Cardiac septum (tissue), 1 donor: ENCODE measurements at regions not wholly inside any gene's neighbourhood (a gene's known extent, or its start where the extent isn't known, plus 50 kb on each side); places are given as distances from the start of the nearest gene placed in this dataset.

ENCODE experiments used
- DNase-seq: peaks from one replicate; pipeline ENCODE4 v3.0.0-alpha.2; 2020; ENCODE audit warnings: low spot score
- intact Hi-C: fragments of 100-400 bp; cut with DNase I; formaldehyde crosslinking; loops from one replicate; pipeline ENCODE4 v1.14.0; 2022
- donor health status: DM: no; HTN: no; CAD: no.

DNA sequence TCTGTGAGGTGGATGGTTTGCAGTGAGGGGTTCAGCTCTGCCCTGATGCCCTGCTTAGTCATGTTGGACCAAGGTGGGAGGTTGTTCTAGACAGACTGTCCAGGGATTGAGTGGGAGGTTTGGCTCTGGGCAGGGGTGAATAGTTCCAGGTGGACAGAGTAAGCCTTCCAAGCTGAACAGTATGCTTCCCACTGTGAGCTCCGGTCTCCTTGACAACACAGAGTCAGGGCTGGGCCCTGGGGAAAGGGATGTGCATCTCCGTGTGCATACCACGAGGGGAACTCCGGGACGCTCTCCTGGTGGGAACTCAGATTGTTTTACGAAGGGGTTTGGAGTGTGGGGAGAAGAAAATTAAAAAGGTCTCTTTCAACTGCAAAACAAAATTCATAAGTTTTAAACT lies 174.7 kb downstream of the DHX35 start:
- no peak for DNase-seq
- intact Hi-C loops, result no loop called here

DNA sequence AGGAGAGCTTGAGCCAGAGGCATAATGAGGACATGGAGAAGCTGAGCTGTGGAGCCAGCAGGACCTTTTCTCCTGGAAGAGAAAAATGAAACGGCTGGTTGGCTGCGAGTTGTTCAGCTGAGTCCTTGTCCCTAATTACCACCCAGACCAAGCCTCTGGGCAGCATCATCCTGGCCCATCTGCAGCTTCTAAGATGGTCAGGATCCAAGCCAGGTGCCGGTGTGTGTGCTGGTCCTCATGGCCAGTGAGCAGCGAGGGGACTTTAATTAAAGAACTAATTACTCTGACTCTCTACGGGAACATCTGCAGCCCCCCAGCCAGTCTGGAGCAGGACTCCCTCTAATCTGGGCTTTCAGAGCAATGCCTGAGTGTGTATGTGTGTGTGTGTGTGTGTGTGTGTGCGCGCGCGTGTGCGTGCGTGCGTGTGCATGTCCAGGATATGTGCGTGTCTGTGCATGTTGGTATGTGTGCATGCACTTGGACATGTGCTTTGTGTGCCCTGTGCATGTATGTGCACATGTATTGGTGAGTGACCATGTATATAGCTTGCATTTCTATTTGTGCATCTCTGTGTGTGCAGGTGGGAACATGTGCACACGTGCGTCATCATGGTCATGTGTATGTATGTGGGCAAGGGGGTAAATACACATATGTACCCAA lies 173.9 kb downstream of the DHX35 start:
- DNase-seq, result no peak
- intact Hi-C loops, result no loop called here

DNA sequence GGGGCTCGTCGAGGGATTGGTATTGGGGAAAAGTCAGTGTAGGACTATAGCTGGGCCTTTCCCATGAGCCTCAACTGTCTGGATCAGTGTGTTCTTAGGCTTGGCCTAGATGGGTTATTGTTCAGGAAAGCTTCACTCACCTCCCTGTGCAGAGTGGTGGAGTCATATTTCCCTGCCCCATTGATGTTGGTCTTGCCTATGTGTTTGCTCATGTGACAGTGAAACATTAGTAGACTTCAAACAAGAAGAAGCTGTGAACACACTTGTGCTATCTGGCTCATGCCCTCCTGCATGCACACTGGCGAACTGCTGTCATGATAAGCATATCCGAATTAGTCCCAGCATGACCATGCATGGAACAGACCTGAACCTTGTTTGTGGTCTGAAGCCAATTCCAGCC lies 171.1 kb downstream of the DHX35 start:
- DNase-seq, result no peak
- intact Hi-C loops, result no loop called here

DNA sequence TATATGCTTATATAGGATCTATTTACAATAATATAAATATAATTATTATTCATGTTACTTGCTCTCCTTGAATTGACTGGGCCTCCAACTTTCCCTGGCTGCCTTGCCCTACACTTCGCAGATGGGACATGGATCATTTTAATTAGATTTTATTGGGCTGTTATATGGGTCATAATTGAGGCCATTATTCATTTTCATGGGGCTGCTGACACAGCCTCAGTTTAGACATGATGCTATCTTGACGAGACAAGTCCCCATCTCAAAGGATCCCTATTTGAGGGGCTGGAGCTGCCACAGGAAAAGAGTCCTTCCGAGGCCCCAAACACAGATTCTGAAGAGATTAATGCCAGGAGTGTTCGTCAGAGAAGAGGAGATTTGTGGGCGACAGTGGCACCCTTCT lies 170.4 kb downstream of the DHX35 start:
- no peak for DNase-seq
- intact Hi-C loops, result no loop called here

DNA sequence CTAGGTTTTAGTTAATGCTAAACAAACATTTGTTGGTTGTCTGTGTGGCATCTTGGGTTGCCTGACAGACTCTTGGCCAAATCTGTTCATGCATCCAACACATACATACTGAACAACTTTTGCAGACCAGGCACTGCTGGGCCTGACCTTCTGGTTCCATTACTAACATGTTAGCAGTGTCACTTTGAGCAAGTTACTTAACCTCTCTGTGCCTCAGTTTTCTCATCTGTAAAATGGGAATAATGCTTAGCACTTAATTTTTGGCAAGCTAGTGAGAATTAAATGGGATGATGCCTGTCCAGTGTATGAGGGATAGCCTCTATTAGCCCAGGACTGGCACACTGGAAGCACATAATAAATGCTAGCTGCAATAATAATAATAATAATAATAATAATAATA lies 169.9 kb downstream of the DHX35 start:
- intact Hi-C loops, result no loop called here

DNA sequence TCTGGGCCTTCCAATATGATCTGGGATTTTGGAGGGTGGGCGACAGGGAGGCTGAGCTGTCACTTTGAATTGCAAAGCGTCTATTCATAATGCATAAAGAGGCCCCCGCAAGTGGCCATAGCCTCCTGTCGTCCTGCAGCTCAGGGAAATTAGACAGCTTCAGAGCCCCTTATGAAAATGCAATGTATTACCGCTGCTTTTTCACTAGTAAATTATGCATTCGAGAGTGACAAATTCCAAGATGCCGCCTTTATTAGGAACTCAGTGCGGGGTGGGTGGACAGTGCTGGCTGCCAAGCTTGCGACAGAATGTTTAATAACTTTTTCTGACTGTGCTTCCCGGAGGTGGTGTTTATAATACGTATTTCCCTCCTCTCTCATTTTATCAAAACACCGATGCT lies 168.5 kb downstream of the DHX35 start:
- DNase-seq, result no peak
- intact Hi-C loops, result no loop called here

More for the DNA sequence above, 169.9 kb downstream of the DHX35 start:
- no peak for DNase-seq

DNA sequence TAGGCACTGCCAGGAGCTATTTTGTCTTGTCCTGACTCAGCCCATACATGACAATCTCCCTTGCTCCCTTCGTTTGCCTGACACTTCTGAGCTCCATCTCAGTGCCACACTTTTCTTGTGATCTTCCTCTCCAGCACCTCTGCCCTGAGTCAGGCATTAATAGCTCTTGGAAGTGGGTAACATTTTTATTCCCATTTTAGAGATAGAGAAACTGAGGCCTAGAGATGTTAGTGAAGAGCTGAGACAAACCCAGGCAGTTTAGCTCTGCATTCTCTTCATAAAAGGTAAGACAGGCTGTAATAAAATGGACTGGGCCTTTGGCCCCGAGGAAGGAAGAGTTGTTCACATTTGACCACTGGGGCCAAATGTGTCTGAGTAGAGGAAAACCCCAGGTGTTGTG lies 167.4 kb downstream of the DHX35 start:
- DNase-seq, result peak; percentile 14
- intact Hi-C loops, result no loop called here

DNA sequence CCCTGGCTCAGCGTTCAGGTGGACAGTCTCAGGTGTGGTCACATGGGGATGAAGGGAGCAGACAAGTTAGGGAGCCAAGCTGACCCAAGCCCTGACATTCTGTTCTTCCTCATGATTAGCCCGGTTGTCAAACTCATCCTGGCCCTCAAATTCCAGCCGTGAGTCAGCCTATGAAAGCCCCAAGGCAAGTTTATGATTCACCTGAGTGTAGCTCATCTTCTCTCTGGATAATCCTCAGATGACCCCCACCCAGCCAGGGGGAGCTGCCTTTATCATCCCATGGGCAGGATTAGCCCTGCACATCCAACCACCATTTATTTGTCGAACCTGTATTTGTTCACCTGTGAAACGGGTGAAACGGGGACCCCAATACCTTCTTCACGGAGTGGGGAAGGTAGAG lies 161.9 kb downstream of the DHX35 start:
- DNase-seq, result no peak
- intact Hi-C loops, result no loop called here

DNA sequence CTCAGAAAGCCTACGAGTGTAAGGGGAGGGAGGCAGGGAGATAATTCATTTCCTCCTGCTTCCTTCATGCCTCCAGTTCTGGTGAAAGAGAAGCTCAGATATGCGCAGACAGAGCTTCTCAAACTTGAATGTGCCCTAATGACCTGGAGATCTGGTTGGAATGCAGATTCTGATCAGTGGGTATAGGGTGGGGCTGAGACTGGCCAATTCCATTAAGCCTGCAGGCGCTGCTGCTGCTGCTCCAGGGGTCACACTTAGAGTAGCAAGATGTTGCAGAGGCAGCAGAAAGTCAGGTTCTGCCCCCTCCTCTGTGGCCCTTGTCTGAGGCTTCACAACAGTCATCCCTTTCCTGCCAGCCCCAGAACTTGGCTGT lies 161.0 kb downstream of the DHX35 start:
- intact Hi-C loops, result no loop called here
- DNase-seq, result no peak

DNA sequence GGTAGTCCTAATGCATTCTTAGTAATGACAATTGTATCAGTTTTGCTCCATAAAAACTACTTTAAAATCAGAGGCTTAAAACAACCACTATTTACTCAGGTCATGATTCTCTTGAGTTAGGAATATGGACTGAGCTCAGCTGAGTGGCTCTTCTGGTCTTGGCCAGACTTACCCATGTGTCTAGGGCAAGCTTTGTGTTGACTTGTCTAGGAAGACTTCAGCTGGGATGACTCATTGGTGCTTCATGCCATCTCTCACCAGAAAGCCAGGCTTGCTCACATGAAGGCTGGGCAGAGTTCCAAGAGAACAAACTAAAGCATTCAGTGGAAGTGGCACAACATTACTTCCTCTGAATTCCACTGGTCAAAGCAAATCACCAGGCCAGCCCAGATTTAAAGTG lies 155.3 kb downstream of the DHX35 start:
- no peak for DNase-seq
- intact Hi-C loops, result no loop called here

DNA sequence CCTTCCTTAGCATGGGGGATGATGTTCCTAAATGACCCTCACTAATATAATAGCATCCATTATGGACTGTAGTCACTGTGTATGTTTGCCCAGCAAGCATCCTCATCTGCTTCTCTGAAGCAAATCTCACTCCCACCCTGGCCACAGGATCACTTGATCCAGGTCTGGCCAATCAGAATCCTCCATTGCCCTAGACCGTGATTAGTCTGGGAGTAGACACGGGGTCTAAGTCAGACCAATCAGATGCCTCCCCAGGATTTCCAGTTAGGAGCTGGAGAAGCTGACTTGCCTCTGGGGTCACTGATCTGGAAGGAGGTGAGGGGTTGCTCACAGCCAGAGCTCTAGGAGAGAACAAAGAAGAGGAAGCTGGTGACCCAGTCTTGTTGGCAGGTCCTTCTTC lies 153.9 kb downstream of the DHX35 start:
- intact Hi-C loops, result no loop called here
- DNase-seq, result no peak

DNA sequence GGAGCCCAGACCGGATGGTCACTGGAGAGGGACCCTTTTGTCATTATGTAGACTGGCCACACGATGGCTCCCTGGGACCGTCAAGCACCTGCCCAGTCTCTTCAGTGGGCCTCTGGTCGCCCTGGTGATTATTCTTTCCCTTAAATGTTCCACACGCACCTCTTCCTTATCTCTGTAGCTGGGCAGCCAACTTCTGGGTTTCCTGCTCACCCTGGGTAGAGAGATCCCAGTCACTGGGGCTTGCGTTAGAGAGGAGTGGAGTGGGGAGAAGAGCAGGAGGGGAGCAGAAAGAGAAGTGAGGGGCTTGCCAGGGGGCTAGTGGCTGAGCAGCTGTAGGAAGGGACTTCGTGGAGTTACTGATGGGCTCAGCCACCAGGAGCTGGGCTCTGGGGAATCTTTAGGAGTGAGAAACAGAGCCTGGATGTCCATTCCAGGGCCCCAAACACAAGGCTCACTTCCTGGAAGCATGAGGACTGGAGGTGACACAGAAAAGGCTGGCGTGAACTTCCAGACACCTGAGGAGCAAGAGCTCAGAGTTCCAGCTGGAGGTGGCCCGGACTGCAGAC lies 150.1 kb downstream of the DHX35 start:
- no peak for DNase-seq

DNA sequence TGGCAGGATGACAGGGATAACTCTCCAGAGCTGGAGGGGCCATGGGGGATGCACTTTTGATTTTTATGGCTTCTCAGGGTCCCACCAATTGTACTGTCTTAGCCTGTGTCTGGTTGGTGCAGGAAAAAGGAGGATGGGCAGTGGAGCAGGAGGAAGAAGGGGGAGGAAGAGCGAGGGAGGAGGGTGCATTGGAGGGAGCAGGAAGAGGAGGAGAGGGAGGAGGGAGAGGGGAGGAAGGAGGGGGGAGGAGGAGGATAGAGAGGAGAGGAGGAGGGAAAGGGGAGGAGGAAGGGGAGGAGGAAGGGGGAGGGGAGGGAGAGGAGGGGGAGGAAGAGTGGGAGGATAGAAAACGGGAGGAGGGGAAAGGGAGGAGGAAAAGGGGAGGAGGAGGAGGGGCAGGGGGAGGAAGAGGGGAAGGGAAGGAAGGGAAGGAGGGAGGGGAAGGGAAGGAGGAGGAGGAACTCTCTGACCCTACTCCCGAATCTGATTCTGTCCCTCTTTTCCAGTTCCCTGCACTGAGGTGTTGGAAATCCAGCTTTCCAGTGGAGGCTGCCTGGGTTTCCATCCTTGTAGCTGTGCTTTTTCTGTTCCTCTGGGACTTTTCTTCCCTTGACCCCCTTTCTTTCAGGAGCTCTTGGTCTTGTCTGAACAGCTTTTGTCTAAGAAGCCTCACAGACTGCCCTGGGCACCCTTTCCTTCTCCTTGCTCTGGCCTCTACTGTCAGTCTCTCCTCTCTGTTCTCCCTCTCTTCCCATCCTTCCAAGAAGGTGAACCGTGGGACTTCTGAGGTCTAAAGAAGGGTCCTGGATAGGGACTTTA lies 149.4 kb downstream of the DHX35 start:
- intact Hi-C loops, result loop anchor here (5.0 kb wide), 1 partner anchor 321 kb away; no protein-coding TSS in a partner anchor
- no peak for DNase-seq

More for the DNA sequence above, 150.1 kb downstream of the DHX35 start:
- intact Hi-C loops, result loop anchor here (5.0 kb wide), 1 partner anchor 320 kb away; no protein-coding TSS in a partner anchor

DNA sequence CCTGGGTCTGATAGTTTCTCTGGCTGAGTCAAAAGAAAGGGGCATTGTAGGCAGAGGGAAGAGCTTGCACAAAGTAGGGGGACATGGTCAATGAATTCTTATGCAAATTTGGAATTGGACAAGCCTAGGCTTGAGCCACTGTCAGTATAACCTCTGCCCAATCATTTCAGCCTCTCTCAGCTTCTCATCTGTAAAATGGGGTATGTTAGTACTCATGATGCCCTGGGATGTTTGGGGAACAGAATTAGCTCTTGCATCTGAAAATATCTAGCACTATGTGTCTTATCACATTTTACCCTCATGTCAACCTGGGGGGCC lies 148.6 kb downstream of the DHX35 start:
- intact Hi-C loops, result loop anchor here (5.0 kb wide), 1 partner anchor 322 kb away; no protein-coding TSS in a partner anchor
- DNase-seq, result no peak

DNA sequence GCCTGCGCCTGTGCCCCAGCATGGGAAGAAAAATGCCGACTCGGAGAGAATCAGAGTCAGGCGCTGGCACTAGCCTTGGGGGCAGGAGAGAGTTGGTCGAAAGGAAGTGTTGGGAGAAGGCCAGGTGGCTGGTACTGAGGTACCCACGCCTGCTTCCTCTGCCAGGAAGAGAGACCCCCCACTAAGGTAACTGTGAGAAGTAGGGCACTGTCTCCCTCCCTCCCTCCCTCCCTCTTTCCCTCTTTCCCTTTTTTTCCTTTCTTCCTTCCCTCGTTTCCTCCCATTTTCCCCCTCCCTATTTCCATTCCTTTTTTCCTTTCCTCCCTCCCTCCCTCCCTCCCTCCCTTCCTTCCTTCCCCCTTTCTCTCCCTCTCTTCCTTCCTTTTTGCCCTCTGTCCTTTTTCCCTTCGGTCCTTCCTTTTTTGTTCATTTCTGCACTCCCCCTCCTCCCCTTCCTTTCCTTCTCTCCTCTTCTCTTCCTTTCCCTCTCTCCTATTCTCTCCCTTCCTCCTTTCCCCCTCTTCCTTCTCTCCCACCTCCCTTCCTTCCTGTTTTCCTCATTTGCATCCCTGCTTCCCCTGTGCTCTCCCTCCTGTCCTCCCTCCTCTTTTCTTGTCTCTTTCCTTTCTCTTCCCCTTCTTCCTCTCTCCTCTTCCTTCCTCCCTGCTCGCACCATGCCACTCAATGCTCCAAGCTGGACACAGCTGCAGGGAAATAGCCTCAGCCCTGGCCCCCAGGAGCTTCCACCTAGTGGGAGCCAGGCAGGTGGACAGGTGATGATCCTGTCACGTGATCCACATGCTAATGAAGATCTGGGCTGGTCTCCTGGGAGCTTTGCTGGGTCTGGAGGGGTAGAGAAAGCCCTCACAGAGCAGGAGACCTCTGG lies 148.0 kb downstream of the DHX35 start:
- DNase-seq, result no peak
- intact Hi-C loops, result loop anchor here (5.0 kb wide), 1 partner anchor 322 kb away; no protein-coding TSS in a partner anchor

DNA sequence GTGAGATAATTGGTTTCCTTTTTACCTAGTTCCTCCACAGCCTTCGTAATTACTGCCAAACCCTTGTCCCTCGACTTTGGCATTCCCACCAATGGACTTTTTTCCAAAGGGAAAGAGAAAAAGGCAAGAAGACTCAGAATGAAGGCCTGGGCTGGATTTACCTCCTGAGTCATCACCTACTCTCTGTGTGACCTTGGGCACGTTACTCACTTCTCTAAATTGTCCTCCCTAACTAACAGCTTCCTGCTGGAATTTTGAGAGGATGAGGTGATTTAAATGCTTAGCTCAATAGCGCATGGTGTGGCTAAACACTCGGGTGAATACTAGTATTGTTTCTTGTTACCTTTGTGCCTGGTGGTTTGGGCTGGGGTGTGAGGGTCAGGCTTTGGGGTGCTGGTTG lies 146.6 kb downstream of the DHX35 start:
- intact Hi-C loops, result no loop called here
- no peak for DNase-seq

DNA sequence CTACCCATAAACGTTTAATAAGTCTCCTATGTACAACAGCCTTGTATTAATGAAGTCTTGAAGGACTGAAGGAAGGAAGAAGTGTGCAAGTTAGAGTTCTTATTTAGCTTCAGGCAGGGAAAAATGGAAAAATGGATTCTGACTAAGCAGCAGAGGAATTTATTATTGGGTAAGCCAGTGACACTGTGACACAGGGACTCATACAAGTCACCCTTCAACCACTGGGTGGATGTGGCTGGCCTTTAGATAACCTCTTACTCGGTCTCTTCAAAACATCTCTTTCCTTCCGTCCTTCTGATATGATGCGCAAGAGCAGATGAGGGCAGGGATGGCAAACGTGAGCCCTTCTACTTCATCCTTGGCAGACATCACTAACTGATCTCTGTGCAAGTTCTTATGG lies 145.6 kb downstream of the DHX35 start:
- intact Hi-C loops, result no loop called here
- no peak for DNase-seq

DNA sequence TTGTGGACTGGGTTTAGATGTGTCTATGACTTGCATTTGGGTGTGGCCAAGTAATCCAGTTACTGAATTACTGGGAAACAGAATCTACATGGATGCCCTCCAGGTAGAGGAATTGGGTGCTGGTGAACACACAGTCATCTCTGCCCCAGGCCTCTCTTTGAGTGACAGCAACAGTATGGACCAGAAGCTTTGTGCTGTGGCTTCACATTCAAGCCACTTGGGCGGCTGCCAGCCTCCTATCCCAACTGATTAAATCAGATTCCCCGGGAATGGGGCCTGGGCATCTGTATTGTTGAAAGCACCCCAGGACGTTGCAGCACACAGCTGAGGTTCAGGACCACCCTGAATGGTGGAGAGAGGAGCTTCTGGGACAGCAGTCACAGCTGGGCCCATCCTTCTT lies 144.6 kb downstream of the DHX35 start:
- no peak for DNase-seq
- intact Hi-C loops, result no loop called here

DNA sequence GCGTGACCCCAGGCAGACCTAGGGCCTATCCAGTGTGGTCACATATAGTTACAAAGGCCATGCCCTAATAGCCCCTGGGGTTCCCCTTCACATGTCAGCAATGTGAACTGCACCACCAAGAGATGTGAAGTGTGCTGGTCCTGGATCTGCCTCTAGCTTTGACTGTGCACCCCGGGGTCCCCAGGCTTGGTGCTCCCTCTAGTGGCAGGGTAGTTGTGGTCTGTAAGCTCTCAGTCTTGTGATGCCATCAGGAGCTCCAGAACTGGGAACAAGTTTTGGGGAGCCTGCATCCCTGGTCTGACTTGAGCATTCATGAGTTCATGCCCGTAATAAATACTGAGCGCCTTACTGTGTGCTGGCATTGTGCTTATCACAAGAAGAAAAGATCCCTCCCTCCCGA lies 143.4 kb downstream of the DHX35 start:
- DNase-seq, result no peak
- intact Hi-C loops, result no loop called here

DNA sequence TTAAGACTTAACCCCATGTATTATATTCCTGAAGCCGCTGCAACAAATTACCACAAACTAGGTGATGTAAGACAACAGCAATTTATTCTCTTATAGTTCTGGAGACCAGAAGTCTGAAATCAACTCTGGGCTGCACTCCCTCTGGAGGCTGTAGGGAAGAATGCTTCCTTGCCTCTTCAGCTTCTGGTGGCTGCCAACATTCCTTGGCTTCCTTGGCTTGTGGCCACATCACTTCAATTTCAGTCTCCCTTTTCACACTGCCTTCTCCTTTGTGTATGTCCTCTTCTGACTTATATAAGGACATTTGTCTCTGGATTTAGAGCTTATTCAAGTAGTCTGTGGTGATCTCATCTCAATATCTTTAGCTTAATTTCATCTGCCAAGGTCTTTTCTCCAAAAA lies 141.6 kb downstream of the DHX35 start:
- no peak for DNase-seq
- intact Hi-C loops, result no loop called here
